ENCODE measurements at regions not wholly inside any gene's neighbourhood (a gene's known extent, or its start where the extent isn't known, plus 50 kb on each side); places are given as distances from the start of the nearest gene placed in this dataset.

DNA sequence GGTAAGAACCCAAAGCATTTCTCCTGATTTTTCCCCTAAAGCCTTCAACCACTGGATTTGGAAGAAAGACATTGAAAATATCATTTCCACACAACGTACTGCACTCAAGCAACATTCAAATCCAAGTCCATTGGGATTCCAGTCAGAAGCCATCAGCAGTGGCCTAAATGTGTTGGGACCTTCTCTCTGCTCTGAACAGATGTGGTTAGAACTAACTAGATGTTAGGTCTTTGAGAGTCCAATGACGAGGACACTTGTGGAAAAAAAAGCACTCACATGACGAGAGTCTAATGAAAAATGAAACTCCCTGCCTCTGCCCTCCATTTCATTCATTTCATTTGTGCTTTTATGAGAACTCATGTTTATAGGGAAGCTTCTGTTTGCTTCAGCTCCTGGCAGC is 382.3 kb downstream of the SIPA1L2 start:
- no peak overlapping the region for H3K27ac ChIP-seq
- intact Hi-C loops (cut with DNase I): no loop called here
- no peaks in the 10 kb centered on the region for H3K4me1 ChIP-seq
- H3K27me3 ChIP-seq: no peaks in the 10 kb centered on the region
- DNase-seq (no peak), ATAC-seq (no peak)
- TF ChIP-seq, protein P1, sequence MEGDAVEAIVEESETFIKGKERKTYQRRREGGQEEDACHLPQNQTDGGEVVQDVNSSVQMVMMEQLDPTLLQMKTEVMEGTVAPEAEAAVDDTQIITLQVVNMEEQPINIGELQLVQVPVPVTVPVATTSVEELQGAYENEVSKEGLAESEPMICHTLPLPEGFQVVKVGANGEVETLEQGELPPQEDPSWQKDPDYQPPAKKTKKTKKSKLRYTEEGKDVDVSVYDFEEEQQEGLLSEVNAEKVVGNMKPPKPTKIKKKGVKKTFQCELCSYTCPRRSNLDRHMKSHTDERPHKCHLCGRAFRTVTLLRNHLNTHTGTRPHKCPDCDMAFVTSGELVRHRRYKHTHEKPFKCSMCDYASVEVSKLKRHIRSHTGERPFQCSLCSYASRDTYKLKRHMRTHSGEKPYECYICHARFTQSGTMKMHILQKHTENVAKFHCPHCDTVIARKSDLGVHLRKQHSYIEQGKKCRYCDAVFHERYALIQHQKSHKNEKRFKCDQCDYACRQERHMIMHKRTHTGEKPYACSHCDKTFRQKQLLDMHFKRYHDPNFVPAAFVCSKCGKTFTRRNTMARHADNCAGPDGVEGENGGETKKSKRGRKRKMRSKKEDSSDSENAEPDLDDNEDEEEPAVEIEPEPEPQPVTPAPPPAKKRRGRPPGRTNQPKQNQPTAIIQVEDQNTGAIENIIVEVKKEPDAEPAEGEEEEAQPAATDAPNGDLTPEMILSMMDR (IDR thresholded peaks at IDR 0.05): no peak
- H3K36me3 ChIP-seq: no peaks in the 10 kb centered on the region
- H3K4me3 ChIP-seq: no peak overlapping the region
- no peaks in the 10 kb centered on the region for H3K9me3 ChIP-seq

GRCh38 chr1:232244426-232244825 is 385.5 kb downstream of the SIPA1L2 start:
- no peak overlapping the region for H3K27ac ChIP-seq
- H3K4me3 ChIP-seq: no peak overlapping the region
- H3K27me3 ChIP-seq: no peaks in the 10 kb centered on the region
- TF ChIP-seq, protein P1 (IDR thresholded peaks at IDR 0.05): no peak
- no peaks in the 10 kb centered on the region for H3K9me3 ChIP-seq
- H3K4me1 ChIP-seq: no peaks in the 10 kb centered on the region
- intact Hi-C loops (cut with DNase I): no loop called here
- DNase-seq (no peak), ATAC-seq (no peak)
- H3K36me3 ChIP-seq: no peaks in the 10 kb centered on the region

GRCh38 chr1:232239998-232240397 is 389.9 kb downstream of the SIPA1L2 start:
- no peaks in the 10 kb centered on the region for H3K4me1 ChIP-seq
- no peak for ATAC-seq
- H3K4me3 ChIP-seq: no peak overlapping the region
- intact Hi-C loops (cut with DNase I): no loop called here
- H3K27me3 ChIP-seq: no peaks in the 10 kb centered on the region
- DNase-seq: no peak
- no peaks in the 10 kb centered on the region for H3K9me3 ChIP-seq
- no peak overlapping the region for H3K27ac ChIP-seq
- TF ChIP-seq, protein P1 (IDR thresholded peaks at IDR 0.05): no peak
- H3K36me3 ChIP-seq: no peaks in the 10 kb centered on the region

DNA sequence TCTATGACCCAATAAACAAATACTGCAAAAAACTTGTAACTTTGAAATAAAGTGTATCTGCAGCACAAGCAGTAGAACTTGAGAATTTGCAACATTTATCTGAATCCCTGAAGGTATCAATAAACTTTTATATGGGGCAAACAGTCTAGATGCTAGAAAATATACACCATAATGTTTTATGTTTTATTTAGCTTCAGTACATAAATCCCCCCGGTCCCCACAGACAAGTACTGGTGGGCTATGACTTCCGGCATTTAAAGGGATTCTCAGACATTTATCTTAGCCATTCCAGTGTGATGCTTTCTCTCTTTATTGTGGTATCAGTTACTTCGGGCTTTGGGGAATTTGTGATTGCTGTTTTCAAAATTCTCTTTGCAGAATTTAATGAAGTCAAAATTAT is 390.4 kb downstream of the SIPA1L2 start:
- H3K4me1 ChIP-seq: no peaks in the 10 kb centered on the region
- no peak overlapping the region for H3K27ac ChIP-seq
- H3K27me3 ChIP-seq: no peaks in the 10 kb centered on the region
- DNase-seq (no peak), ATAC-seq (no peak)
- H3K4me3 ChIP-seq: no peak overlapping the region
- H3K9me3 ChIP-seq: no peaks in the 10 kb centered on the region
- intact Hi-C loops (cut with DNase I): no loop called here
- no peaks in the 10 kb centered on the region for H3K36me3 ChIP-seq
- TF ChIP-seq, protein P1 (IDR thresholded peaks at IDR 0.05): no peak

GRCh38 chr1:232238009-232238408 is 391.9 kb downstream of the SIPA1L2 start:
- H3K27me3 ChIP-seq: no peaks in the 10 kb centered on the region
- no peak overlapping the region for H3K27ac ChIP-seq
- H3K36me3 ChIP-seq: no peaks in the 10 kb centered on the region
- DNase-seq: no peak
- H3K4me1 ChIP-seq: no peaks in the 10 kb centered on the region
- no peaks in the 10 kb centered on the region for H3K9me3 ChIP-seq
- intact Hi-C loops (cut with DNase I): no loop called here
- no peak overlapping the region for H3K4me3 ChIP-seq
- TF ChIP-seq, protein P1 (IDR thresholded peaks at IDR 0.05): no peak
- ATAC-seq: no peak

DNA sequence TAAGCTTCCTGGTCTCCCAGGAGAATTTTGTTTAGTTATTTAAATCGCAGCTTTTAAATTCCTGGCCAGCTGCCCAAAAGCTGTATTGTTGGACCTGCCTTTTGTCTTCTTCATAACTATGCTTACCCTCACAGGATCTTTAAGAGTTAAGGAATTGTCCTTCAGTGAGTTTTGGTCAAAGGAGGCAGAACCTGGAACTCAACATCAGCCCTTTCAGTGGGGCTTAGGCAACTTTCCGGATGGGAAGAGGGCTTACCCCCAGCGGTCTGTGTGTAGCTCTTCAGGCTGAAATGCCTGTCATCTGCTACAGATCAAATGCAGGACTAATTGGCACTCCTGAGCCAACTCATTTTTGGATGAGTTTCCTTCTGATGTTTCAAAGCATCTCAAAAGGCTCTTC is 402.6 kb downstream of the SIPA1L2 start:
- no peak for DNase-seq
- ATAC-seq: no peak
- Histone ChIP-seq H3K9me3 (no peaks in the 10 kb centered on the region), H3K36me3 (no peaks in the 10 kb centered on the region), H3K4me1 (no peaks in the 10 kb centered on the region), H3K27me3 (no peaks in the 10 kb centered on the region), H3K27ac (no peak overlapping the region), H3K4me3 (no peak overlapping the region)
- intact Hi-C loops (cut with DNase I): no loop called here
- TF ChIP-seq, protein P1 (IDR thresholded peaks at IDR 0.05): no peak

Data from upper lobe of right lung (tissue), 1 donor.